NCI-H82 (cell line): ENCODE measurements at regions not wholly inside any gene's neighbourhood (a gene's known extent, or its start where the extent isn't known, plus 50 kb on each side); places are given as distances from the start of the nearest gene placed in this dataset.
"Not testable (repeated sequence)": the region's sequence is repeated elsewhere in the genome, so short reads cannot be mapped to it uniquely, and the experiment has no call there.

ENCODE experiments used
- DNase-seq: peaks from one replicate; lab custom pipeline; 2025; lab: John Stamatoyannopoulos, UW

GRCh38 chr1:116185161-116185701 lies 74.0 kb downstream of the MAB21L3 start:
- no peak for DNase-seq

GRCh38 chr1:116189481-116189880 lies 78.3 kb downstream of the MAB21L3 start:
- no peak for DNase-seq

GRCh38 chr1:116191294-116191693 lies 80.1 kb downstream of the MAB21L3 start:
- DNase-seq: no peak

- no peak for DNase-seq
These were observed 82.6 kb downstream of the MAB21L3 start for GRCh38 chr1:116193768-116194167.

GRCh38 chr1:116194568-116194967 lies 83.4 kb downstream of the MAB21L3 start:
- no peak for DNase-seq

- no peak for DNase-seq
These were observed 84.1 kb downstream of the MAB21L3 start for GRCh38 chr1:116195077-116195868.

GRCh38 chr1:116200343-116200742 lies 89.1 kb downstream of the MAB21L3 start:
- not testable (repeated sequence) for DNase-seq

GRCh38 chr1:116201911-116202310 lies 90.7 kb downstream of the MAB21L3 start:
- no peak for DNase-seq

- no peak for DNase-seq
These were observed 92.1 kb downstream of the MAB21L3 start for GRCh38 chr1:116203181-116203723.

- peak; percentile 43 for DNase-seq
These were observed 92.7 kb downstream of the MAB21L3 start for GRCh38 chr1:116203920-116204319.

- DNase-seq: no peak
These were observed 94.9 kb downstream of the MAB21L3 start for GRCh38 chr1:116205941-116206679.

- DNase-seq: no peak
These were observed 96.0 kb downstream of the MAB21L3 start for GRCh38 chr1:116207126-116207735.

GRCh38 chr1:116208136-116208535 lies 96.9 kb downstream of the MAB21L3 start:
- no peak for DNase-seq

GRCh38 chr1:116211294-116211693 lies 100.1 kb downstream of the MAB21L3 start:
- no peak for DNase-seq

- DNase-seq: no peak
These were observed 107.7 kb downstream of the MAB21L3 start for GRCh38 chr1:116218922-116219321.

- DNase-seq: no peak
These were observed 108.6 kb downstream of the MAB21L3 start for GRCh38 chr1:116219651-116220434.

- DNase-seq: no peak
These were observed 112.9 kb downstream of the MAB21L3 start for GRCh38 chr1:116224111-116224510.

- DNase-seq: no peak
These were observed 113.4 kb downstream of the MAB21L3 start for GRCh38 chr1:116224561-116224960.

GRCh38 chr1:116226017-116226416 lies 114.8 kb downstream of the MAB21L3 start:
- DNase-seq: no peak

GRCh38 chr1:116228511-116228910 lies 117.3 kb downstream of the MAB21L3 start:
- no peak for DNase-seq

- DNase-seq: no peak
These were observed 119.5 kb downstream of the MAB21L3 start for GRCh38 chr1:116230712-116231111.

- no peak for DNase-seq
These were observed 120.6 kb downstream of the MAB21L3 start for GRCh38 chr1:116231752-116232151.
